IMR-90 (cell line): ENCODE measurements at regions not wholly inside any gene's neighbourhood (a gene's known extent, or its start where the extent isn't known, plus 50 kb on each side); places are given as distances from the start of the nearest gene placed in this dataset. TPM values are rescaled to one million over a fixed set of nuclear protein-coding genes. Genes with fewer than 3 reads are reported as not detected.
"Not testable (repeated sequence)": the region's sequence is repeated elsewhere in the genome, so short reads cannot be mapped to it uniquely, and the experiment has no call there.

Experiments
- ATAC-seq: fragments of 200-7000 bp; cut with Tn5 transposase; 2 replicates; pipeline ENCODE4 v1.9.1; 2020; ENCODE audit warnings: low read depth, mild to moderate bottlenecking, moderate library complexity
- BruUV-seq: library from RNA; stranded (reverse); fragments of 400-500 nt; replicated peaks from 2 replicates; lab custom pipeline; 2021; lab: Mats Ljungman, UMichigan
- CTCF ChIA-PET: fragments of 300-600 bp; formaldehyde crosslinking; extraction: SDS; loops from one replicate; lab custom pipeline; 2021; ENCODE audit warnings: antibody characterized with exemption; lab: Yijun Ruan, JAX
- POLR2A ChIA-PET: fragments of 300-600 bp; sonication (Branson Sonifier 250); formaldehyde crosslinking; loops from one replicate; lab custom pipeline; 2022; ENCODE audit warnings: antibody characterized with exemption; ENCODE audit not compliant: unreplicated experiment; lab: Charles Lee
- DNase-seq: peaks from one replicate; pipeline ENCODE4 v3.0.0; 2013
- H2AFZ ChIP-seq: replicated peaks from 2 replicates; pipeline ENCODE3; 2013; ENCODE audit warnings: low read length, mild to moderate bottlenecking; ENCODE audit not compliant: poor library complexity
- H2AK5ac ChIP-seq: 2 replicates; pipeline ENCODE4 v1.6.1; 2013; ENCODE audit warnings: low read depth, low read length, inconsistent platforms
- H2AK9ac ChIP-seq: replicated peaks from 2 replicates; pipeline ENCODE3; 2013; ENCODE audit warnings: mild to moderate bottlenecking, low read depth, low read length, moderate library complexity; ENCODE audit not compliant: poor library complexity
- H2BK120ac ChIP-seq: 2 replicates; pipeline ENCODE4 v1.6.1; 2013; ENCODE audit warnings: low read depth, low read length, inconsistent platforms
- H2BK15ac ChIP-seq: 3 replicates; pipeline ENCODE4 v1.6.1; 2013; ENCODE audit warnings: low read depth, low read length, inconsistent platforms
- H2BK20ac ChIP-seq: 2 replicates; pipeline ENCODE4 v1.6.1; 2013; ENCODE audit warnings: low read depth, mild to moderate bottlenecking, inconsistent platforms, low read length, moderate library complexity
- H2BK5ac ChIP-seq: 2 replicates; pipeline ENCODE4 v1.6.1; 2013; ENCODE audit warnings: mild to moderate bottlenecking, low read depth, low read length, inconsistent platforms; ENCODE audit not compliant: poor library complexity, severe bottlenecking
- H3K14ac ChIP-seq: replicated peaks from 2 replicates; pipeline ENCODE4 v1.6.1; 2013; ENCODE audit warnings: low read depth, low read length, inconsistent platforms
- H3K18ac ChIP-seq: 2 replicates; pipeline ENCODE4 v1.6.1; 2013; ENCODE audit warnings: low read depth, low read length, control low read depth
- H3K23ac ChIP-seq: 2 replicates; pipeline ENCODE4 v1.6.1; 2013; ENCODE audit warnings: low read depth, low read length, inconsistent platforms
- H3K27ac ChIP-seq: 2 replicates; pipeline ENCODE4 v1.5.1; 2013; ENCODE audit warnings: mild to moderate bottlenecking, control low read depth, low read length; ENCODE audit not compliant: insufficient read depth
- H3K27me3 ChIP-seq: 2 replicates; pipeline ENCODE4 v1.6.1; 2013; ENCODE audit warnings: low read length; ENCODE audit not compliant: control insufficient read depth, insufficient read depth
- H3K36me3 ChIP-seq: 2 replicates; pipeline ENCODE4 v1.6.1; 2013; ENCODE audit warnings: low read length, mixed read lengths; ENCODE audit not compliant: control insufficient read depth, insufficient read depth
- H3K4ac ChIP-seq: 2 replicates; pipeline ENCODE4 v1.6.1; 2013; ENCODE audit warnings: low read depth, low read length, inconsistent platforms
- H3K4me1 ChIP-seq: 2 replicates; pipeline ENCODE4 v1.6.1; 2013; ENCODE audit warnings: low read length, mixed read lengths; ENCODE audit not compliant: control insufficient read depth, insufficient read depth
- H3K4me2 ChIP-seq: 2 replicates; pipeline ENCODE4 v1.6.1; 2013; ENCODE audit warnings: low read depth, mild to moderate bottlenecking, control low read depth, low read length, moderate library complexity
- H3K4me3 ChIP-seq: 2 replicates; pipeline ENCODE4 v1.5.1; 2013; ENCODE audit warnings: low read depth, mild to moderate bottlenecking, control low read depth, low read length, moderate library complexity; ENCODE audit not compliant: insufficient read depth
- H3K56ac ChIP-seq: 2 replicates; pipeline ENCODE4 v1.6.1; 2013; ENCODE audit warnings: low read length, inconsistent platforms; ENCODE audit not compliant: insufficient read depth; ENCODE audit errors: extremely low read depth
- H3K79me1 ChIP-seq, 2 experiments: 2 replicates each; pipeline ENCODE4 v1.6.1; 2013; ENCODE audit warnings: low read length in 2 of 2, inconsistent platforms in 1 of 2, low read depth in 1 of 2
- H3K9ac ChIP-seq: 2 replicates; pipeline ENCODE4 v1.6.1; 2013; ENCODE audit warnings: low read depth, low read length, control low read depth
- H3K9me1 ChIP-seq: 2 replicates; pipeline ENCODE4 v1.6.1; 2013; ENCODE audit warnings: low read length, inconsistent platforms; ENCODE audit not compliant: insufficient read depth
- H3K9me3 ChIP-seq: 2 replicates; pipeline ENCODE4 v1.6.1; 2013; ENCODE audit warnings: low read length; ENCODE audit not compliant: control insufficient read depth, insufficient read depth
- H4K20me1 ChIP-seq: 2 replicates; pipeline ENCODE4 v1.6.1; 2013; ENCODE audit warnings: low read length, inconsistent platforms; ENCODE audit not compliant: insufficient read depth
- H4K5ac ChIP-seq: 2 replicates; pipeline ENCODE4 v1.6.1; 2013; ENCODE audit warnings: mild to moderate bottlenecking, low read depth, low read length, control low read depth
- H4K8ac ChIP-seq, 2 experiments: 2 replicates each; pipeline ENCODE4 v1.6.1; 2013; ENCODE audit warnings: low read depth in 2 of 2, low read length in 2 of 2, control low read depth in 1 of 2, inconsistent platforms in 1 of 2
- H4K91ac ChIP-seq: 2 replicates; pipeline ENCODE4 v1.6.1; 2013; ENCODE audit warnings: low read depth, low read length, inconsistent platforms; ENCODE audit not compliant: insufficient read depth
- WGBS, 2 experiments: methylation state at CpG; one replicate each; pipeline versions ENCODE4 v1.1.5 to v1.1.7; 2013; ENCODE audit warnings: missing lambda C conversion rate in 2 of 2; ENCODE audit not compliant: insufficient read length in 1 of 2; ENCODE audit errors: extremely low coverage in 2 of 2; 5-methylcytosine and 5-hydroxymethylcytosine counted together
- dilution Hi-C: fragments of 300-500 bp; cut with HindIII; formaldehyde crosslinking; loops from one replicate; pipeline ENCODE4 v1.14.3; 2018; ENCODE audit warnings: low sequenced_read_pairs; ENCODE audit not compliant: unreplicated experiment
- in situ Hi-C: fragments of 300-500 bp; cut with MboI; formaldehyde crosslinking; loops from 3 replicates; pipeline ENCODE4 v1.14.3; 2019; ENCODE audit warnings: low sequenced_read_pairs, inconsistent platforms, mixed read lengths
- intact Hi-C: fragments of 100-400 bp; cut with micrococcal nuclease; formaldehyde crosslinking; loops from 2 replicates; pipeline ENCODE4 v1.10.0; 2022
- microRNA-seq, 2 experiments: library from miRNA; stranded (forward) in 1 of 2; unstranded in 1 of 2; fragments of 10-50 nt in 1 of 2; fragments of <30 nt in 1 of 2; gene quantifications in 1 of 2; microRNA quantifications in 1 of 2; one replicate each; pipeline versions ENCODE3 to v1.1.0; 2013 to 2020; ENCODE audit not compliant: insufficient read depth in 1 of 2, insufficient read length in 1 of 2, unreplicated experiment in 1 of 2
- small RNA-seq, 5 experiments: library from RNA; depleted of rRNA; stranded (forward); fragments of <200 nt; gene quantifications; one replicate each; pipeline ENCODE3, GENCODE V24; 2012

- H3K27ac ChIP-seq, CTCF ChIA-PET, H4K8ac ChIP-seq, dilution Hi-C loops, H3K4ac ChIP-seq, H3K36me3 ChIP-seq, H2BK5ac ChIP-seq, H3K4me2 ChIP-seq, H4K91ac ChIP-seq, H3K4me3 ChIP-seq, DNase-seq, H3K23ac ChIP-seq, POLR2A ChIA-PET, H2AK9ac ChIP-seq, H2BK20ac ChIP-seq, H3K4me1 ChIP-seq, H2AK5ac ChIP-seq, H2BK15ac ChIP-seq, H3K9me3 ChIP-seq, in situ Hi-C loops, H3K56ac ChIP-seq, H2BK120ac ChIP-seq, H3K18ac ChIP-seq, H2AFZ ChIP-seq, H4K20me1 ChIP-seq, intact Hi-C loops, BruUV-seq, H3K27me3 ChIP-seq, H3K9me1 ChIP-seq, H3K9ac ChIP-seq, H3K14ac ChIP-seq, ATAC-seq, H3K79me1 ChIP-seq, H4K5ac ChIP-seq: not testable (repeated sequence)
- WGBS, 2 experiments = no CpG with 5 or more reads among the region's 2 CpGs
Observed at GRCh38 chr2:5637051-5637450, 55.1 kb upstream of the SOX11 start.

Small RNA genes lying in the stretch of these regions (microRNA-seq; reads per million reads assigned to microRNA genes)
- gene RF00322 (ENCODE audit: insufficient read depth, insufficient read length) (not detected), gene RNU6-649P (ENCODE audit: insufficient read depth, insufficient read length) (not detected)

Small RNA genes lying in the stretch of these regions (small RNA-seq; reads per million reads assigned to genes)
- 0 reads per million in 5 experiments for gene RF00322
- 0 reads per million in 5 experiments for gene RNU6-649P
